Medulla oblongata (tissue), 1 donor: ENCODE measurements at regions not wholly inside any gene's neighbourhood (a gene's known extent, or its start where the extent isn't known, plus 50 kb on each side); places are given as distances from the start of the nearest gene placed in this dataset.

Source experiments
- DNase-seq: peaks from one replicate; pipeline ENCODE4 v3.0.0-alpha.2; 2015; ENCODE audit errors: extremely low spot score

DNA sequence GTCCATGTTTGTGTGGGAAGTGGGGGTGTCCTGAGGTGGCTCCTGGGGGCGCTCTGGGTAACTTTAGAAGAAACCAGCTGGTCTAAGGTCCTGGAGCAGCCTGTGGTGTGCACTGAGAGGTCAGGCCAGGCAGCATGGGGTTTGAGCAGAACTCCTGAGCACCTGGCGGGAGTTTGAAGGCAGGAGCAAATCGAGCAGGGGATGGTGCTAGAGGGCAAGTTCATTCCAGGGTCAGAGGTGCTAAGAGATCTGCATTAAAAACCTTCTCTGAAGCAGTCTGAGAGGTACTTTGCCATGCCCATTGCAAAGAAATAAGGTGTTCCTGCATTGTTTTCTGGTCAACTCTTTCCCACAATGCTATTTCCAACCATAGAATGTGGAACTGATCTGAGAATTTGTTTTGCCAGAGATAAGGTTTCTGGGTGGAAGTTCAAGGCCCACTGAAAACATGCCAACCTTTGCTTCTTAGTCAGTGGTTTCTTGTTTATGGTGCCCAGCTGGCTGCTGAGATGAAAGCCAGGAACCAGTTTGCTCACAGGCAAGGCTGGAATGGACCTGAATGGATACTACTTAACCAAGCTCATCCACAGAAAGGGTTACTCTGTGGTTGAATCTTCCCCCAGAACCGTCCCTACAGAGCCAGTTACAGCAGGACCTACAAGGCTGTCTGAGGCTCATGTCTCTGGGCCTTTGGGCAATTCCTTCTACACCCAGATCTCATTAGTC is 136.3 kb upstream of the TMEM72 start:
- no peak for DNase-seq

DNA sequence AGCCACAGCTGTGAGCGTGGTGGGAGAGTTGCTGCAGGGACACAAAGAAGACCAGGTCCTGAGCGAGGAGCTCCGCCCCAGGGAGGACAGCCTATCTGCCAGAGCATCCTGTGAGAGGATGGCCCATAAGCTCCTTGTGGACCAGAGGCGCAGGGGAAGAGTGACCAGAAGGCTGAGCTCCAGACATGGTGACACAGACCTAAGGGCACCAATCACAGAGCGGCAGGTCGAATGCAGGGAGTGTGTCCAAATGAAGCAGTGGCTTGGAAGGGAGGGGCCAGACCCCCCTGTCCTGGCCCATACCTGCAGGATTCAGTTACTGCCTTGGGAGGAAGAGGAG is 135.8 kb upstream of the TMEM72 start:
- DNase-seq = no peak

DNA sequence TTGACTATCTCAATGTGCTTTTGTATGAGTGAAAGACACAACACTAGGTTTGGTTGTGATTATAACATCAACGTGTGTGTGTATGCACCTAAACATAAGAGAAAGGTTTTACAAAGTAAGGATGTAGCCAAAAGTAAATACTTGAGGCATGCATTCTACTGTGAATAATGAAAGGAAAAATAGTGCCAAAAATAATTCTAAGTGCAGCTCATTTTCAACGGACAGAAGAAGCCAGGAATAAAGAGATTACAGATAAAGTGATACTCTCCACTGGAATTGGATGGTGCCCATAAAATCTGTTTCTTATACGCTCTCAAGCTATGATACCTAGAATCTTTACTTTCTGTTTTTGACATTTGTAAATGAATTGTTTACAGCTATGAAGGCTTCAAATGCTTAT is 135.0 kb upstream of the TMEM72 start:
- no peak for DNase-seq

DNA sequence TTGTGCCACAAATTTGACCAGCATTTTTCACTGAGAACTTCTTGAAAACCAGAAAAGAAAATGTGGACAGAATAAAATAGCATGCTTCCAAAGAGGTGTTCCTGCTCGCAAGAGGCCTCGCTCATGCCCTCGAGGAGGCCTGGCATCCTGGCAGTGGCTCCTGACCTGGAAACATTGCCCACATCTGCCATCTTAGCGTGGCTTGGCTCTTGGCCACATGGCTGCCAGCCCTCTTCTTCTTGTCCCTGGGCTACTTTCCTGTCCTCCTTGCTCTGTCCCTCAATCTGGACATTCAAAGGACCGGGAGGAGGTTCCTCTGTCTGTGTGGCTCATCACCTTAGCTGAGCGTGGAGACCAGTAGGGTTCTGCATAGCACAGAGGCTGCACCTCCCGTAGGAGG is 131.6 kb upstream of the TMEM72 start:
- DNase-seq = peak; percentile 16

DNA sequence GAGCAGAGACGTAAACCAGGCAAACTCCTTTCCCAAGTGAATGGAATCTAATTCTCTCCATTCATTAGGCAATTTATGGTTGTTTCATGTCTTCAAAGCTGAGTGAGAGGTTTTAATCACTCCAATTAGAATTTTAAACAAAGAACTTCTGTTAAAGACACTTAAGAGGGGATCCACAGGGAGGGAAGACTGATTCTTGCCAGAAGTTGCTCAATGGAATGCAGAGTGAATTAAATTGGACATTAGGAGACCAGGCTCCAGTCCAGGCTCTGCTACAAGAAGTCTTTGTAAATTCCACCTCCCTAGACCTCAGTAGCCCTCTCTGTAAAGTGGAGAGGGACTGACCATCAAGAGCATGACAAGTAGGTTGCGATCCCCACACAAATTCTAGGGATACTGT is 130.7 kb upstream of the TMEM72 start:
- peak; percentile 12 for DNase-seq

DNA sequence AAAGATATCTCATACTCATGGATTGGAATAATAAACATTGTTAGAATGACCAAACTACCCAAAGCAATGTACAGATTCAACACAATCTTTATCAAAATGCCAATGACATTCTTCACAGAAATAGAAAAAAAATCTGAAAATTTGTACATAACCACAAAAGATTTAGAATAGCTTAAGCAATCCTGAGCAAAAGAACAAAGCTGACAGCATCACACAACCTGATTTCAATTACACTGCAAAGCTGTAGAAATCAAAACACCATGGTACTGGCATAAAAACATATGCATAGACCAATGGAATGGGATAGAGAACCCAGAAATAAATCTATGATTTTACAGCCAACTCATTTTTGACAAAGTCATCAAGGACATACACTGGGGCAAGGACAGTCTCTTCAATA is 130.0 kb upstream of the TMEM72 start:
- no peak for DNase-seq

DNA sequence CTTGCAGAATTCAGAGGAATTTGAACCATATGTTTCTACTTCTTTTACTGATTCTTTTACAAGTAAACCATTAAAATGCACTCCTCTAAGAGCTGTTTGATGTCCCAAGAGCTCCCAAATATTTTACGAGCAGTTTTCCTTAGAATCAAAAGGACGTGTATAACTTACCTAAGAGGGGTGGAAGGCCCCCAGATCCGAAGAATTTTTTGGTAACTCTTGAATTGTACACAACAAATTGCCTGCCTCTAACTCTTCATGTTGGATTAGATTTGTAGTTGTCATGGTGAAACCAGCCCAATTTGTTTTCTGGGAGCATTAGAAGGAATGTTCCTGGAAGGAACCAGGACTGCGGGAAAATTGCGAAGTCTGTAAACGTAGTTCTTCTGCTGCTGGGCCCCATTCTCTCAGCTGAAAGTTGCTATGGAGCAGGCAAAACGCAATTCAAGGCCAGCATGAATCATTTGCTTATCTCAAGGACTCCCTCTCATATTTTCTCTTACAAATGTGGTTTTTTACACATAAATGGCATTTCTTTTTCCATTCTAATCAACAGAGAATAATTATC is 124.8 kb upstream of the TMEM72 start:
- peak; percentile 32 for DNase-seq

DNA sequence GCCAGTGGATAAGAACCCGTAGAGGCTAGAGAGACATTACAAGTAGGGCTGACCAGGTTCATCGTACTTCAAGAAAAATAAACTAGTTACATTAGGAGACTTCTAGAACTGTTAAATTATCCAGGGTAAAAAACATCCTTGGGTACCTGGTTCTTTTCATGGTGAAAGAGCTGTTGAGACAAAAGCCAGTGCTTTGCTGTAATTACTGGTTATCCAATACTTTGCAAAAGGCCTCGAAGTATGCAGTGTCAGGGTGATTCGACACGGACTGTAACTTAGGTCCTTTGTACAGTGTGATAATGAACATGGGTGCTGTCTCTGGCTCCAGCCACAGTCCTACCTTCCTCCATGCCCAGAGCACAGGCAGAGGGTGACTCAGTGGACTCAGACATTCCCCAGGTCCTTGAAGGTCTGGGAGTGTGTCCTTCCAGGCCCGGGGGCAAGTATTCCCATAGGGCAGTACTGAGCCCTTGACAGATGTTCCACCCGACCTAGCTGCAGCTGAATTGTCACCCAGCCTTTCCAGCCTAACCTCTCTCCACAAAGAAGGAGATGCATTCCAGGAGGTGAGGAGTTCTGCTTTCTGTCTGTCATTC is 123.6 kb upstream of the TMEM72 start:
- DNase-seq = no peak

DNA sequence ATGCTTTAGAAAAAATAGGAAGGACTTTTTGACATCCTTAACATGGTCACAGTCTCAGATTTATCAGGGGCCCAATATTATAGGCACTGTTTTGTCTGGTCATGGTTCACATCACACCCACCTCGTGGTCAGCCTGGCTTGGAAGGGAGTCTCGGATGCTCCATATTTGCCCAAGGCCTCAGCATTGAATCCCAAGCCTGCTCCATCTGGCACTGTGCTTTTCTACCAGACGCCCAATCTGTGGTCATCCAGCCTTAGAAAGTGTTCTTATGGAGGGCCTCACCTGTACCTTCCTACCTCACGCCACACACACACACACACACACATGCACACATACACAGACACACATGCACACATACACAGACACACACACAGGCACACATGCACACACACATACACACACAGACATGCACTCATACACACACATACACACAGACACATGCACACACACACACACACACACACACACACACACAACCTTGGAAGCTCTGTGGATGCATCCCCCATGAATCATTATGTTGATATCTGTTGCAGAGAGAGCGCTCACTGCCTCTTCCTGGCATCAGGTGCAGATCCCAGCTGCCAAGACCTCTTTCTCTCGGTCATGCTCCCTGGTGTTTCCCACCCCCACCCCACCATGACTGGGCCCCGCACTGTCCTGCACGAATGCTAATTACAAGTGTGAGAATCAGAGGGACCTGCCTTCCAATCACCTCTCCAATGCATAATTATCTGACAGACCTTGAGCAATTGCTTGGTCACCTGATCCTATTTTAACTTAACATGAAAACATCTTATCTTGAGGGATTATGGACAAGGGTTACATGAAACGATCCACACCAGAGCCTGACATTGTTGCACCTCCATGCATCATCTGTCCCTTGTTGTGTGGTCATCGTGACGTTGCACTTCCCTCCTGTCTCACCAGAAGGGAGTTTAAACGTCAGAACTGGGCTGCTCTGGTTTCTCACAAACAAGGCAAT is 122.7 kb upstream of the TMEM72 start:
- DNase-seq = no peak

DNA sequence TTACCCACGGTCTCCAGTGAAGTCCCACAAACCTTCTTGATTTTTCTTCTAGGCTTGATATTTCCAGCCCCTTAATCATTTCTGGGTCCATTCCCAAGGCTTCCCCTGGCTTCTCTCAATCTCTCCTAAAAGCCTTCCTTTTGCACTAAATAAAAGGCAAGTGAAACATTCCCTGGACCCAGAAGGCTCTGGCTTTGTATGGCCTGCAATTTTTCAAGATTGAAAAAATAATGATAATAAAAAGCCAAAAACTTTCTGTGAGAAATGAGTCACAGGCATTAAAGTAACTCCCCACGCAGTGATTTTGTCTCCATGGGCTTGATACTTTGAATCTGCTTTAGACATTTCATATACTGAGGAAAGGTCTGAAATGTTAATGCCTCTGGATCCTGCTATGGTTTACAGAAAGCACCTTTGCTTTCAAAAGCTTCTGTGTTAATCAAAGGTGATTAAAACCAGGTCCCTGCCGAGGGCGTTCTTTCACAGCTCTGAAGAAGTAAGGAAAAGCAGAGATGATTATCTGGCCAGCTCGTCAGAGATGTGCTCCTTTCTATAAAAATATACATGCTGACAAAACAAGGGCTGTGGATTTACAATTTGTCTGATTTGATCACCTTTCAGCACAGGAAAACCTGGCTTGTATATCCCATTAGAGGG is 118.9 kb upstream of the TMEM72 start:
- no peak for DNase-seq

DNA sequence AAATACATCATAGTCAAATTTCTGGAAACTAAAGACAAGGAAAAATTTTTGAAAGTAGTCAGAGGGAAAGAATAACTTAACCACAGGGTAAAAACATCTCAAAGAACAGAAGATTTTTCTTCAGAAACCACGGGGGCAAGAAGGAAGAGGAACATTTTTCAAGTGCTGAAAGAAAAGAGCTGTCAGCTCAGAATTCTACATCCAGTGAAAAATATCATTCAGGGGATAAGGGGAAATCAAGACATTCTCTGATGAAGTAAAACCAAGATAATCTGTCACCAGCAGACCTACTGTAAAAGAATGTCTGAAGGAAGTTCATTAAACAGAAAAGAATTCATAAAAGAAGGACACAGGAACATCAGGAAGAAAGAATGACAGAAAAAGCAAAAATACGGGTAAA is 111.2 kb upstream of the TMEM72 start:
- DNase-seq = no peak

DNA sequence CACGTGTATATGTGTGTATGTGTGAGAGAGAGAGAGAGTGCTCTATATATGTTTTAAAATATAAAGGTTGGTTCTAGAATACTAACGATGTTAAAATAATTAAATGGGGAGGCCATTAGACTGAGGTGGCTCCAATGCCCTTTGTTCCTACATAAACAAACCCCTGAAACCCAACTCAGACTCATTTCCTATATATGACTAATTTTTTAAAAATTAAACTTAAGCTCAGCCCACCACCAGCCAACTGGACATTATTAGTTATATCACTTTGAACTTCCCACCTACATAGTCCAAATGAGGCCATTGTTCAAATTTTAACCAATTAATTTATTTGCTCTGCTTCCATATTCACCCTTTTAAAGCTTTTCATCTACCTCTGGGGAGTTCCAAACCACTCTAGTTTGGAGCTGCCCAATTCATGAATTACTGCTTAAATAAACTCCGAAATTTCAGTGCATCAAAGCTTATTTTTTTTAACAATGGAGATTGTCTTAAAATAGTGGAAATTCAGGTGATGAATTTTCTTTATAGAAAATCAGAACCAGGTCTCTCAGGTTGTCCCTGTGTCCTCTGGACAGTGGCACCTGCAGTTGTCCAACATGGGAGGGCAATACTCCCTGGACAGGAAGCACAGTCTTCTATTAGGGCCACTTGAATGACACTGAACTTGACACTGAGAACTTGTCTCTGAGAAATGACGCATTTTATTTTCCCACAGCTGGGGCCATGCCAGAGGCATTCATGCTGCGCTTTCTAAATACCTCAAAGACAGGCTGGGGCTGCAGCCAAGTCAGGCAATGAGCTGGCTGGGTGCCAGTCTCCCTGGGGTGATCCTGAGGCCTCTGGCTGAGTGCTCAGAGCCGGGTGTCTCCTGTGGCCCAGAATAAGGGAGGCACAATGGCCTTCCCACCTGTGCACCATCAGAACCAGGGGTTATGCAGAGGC is 109.5 kb upstream of the TMEM72 start:
- DNase-seq = peak; percentile 2

DNA sequence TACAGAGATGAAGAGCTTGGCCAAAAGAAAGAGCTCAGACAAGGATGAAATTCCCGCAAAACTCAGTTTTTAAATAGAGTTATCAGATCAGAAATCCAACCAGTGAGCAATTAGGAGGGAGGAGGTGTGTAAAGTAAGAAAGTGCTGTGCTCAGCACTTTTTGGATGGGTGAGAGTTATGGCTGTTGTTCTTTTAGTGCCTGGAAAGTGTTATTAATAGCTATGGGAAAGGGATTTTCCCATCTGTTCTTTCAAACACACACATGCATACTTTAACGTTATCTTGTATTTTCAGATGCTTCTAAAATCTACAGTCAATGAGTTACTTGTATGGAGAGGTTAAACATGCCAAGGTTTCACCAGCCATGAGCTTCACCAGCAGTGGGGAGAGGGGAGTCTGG is 107.3 kb upstream of the TMEM72 start:
- no peak for DNase-seq

DNA sequence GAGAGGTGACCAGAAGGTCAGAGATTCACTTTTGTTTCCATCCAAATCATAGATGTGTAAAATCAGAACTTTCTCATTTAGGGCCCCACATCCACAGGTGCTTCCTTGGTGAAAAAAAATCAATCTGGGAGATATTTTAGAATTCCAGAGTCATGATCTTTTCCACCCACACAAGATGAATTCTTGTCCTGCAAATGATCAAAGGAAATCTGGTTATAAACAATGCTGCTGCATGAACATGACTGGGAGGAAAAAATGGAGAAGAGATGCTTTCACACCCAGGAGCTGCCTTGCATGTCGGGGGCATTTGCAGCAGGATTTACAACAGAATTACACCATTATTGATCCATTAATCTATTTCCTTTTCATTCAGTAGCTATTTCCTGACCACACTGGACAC is 106.5 kb upstream of the TMEM72 start:
- no peak for DNase-seq

DNA sequence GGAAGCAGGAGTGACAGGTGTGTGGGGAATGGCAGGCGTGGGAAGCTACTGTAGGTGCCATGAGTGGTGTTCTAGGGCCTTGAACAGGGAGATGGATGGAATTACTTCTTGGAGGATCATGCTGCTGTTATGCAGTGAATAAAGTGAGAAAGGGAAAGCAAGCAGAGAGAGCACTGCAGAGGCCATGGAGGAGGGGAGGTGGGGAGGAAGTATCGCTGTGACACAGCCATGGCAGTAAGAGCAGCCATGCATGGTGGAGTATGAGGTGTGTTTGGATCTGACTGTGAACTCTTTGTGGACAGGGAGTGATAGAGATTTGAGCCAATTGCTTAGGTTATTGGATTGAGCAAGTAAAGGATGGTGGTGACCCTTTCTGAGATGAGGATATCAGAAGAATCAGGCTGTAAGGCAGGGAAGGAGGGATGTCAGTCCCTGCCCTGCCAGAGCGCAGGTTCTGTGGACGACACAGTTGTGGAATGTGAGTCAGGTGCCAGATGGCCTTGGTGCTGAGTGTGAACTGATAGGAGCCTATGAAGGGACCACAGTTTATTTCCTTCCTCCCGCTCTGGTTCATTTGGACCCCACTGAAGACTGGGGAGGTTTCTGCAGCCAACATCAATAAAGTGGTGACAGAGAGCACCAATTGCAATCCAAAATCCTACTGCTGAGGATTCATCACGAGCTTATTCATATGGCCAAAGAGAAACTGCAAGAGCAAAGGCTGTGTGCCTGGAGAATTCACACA is 105.5 kb upstream of the TMEM72 start:
- no peak for DNase-seq

DNA sequence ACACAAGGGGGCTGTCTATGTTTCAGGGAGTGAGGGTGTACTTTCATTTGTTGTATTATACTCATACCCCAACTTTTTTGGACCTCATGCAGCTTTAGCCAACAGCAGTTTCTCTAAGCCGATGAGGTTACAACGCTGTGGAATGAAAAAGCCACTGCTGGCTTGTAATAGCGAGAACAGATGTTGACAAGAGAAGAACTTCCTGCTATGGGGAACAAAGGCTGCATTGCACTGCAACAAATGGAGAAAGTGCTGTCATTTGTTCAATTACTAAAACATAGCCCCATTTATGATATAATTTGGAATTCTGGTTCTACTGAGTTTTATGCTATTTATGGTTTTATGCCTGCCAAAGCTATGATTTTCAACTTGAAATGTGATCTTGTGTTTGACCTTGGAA is 104.2 kb upstream of the TMEM72 start:
- no peak for DNase-seq

DNA sequence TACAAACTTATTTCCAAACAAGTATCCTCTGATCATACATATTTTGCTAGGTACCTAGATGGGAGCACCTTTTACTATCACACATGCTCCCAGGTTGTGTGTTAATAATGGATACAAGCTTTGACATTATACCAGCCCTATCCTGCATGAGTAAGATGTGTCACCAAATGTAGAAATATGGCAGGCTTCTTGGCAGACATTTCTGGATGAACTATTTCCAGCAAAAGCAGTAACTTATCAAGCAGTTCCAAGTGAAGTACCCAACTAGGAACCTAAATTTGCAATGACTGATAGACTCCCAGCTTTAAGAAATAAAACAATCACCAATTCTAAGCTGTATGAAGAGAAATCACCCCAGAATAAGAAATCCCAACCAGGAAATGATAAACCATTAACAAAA is 103.7 kb upstream of the TMEM72 start:
- no peak for DNase-seq

DNA sequence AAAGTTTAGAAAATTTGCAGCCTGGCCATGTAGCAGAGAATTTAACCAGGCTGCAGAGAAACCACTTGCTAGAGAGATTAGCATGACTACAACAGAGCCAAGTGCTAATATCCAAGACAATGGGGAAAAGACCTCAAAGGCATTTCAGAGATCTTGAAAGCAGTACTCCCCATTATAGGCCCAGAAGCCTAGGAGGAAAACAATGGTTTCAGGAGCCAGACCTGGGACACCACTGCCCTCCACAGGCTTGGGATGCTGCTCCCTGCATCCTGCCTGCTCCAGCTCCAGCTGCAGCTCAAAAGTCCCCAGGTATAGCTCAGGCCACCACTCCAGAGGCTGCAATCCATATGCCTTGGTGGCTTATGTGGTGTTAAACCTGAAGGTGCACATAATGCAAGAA is 101.5 kb upstream of the TMEM72 start:
- no peak for DNase-seq

DNA sequence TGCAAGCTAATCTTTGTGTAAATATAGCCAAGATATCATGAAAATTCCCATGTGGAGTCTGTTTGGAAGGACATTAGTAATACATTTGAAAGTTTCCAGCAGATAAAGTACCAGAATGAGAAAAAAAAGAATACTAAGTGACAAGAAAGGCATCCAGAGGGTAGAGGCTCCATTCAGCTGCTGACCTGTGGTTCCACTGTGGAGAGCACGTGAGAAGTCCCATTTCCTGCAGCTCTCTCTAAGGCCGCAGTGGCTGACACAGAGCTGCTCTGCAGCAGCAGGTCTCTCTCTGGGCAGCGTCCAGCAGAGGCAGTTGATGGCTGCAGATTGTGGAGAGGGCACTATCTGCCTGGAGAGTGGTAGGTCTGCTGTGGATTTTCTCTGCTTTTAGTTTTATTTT is 100.1 kb upstream of the TMEM72 start:
- no peak for DNase-seq

DNA sequence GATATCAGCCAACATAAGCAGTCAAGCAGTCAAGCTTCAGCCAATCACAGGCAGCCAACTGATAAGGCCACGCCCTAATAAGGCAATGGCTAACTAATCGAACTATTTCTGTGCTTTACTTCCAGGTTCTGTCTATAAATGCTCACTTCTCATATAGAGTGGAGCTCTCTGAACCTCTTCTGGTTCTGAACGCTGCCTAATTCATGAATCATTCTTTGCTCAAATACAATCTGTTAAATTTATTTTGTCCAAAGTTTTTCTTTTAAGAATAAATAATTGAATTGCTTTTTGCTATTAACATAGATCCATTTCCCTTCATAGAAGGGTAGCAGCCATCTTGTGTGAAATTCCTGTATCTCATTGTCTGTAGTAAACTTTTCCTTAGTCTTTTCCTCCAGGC is 97.9 kb upstream of the TMEM72 start:
- no peak for DNase-seq
